DMS 273 treated with DMSO at 0.1 percent for 48 hours (cell line): ENCODE measurements at regions not wholly inside any gene's neighbourhood (a gene's known extent, or its start where the extent isn't known, plus 50 kb on each side); places are given as distances from the start of the nearest gene placed in this dataset.
"Not testable (repeated sequence)": the region's sequence is repeated elsewhere in the genome, so short reads cannot be mapped to it uniquely, and the experiment has no call there.

Experiments used
- DNase-seq: peaks from one replicate; lab custom pipeline; 2025; lab: John Stamatoyannopoulos, UW

GRCh38 chr12:127473766-127474165 lies 793.2 kb upstream of the TMEM132C start:
- no peak for DNase-seq

- DNase-seq = no peak
Observed at GRCh38 chr12:127479256-127479655, 787.7 kb upstream of the TMEM132C start.

GRCh38 chr12:127480775-127481314 lies 786.1 kb upstream of the TMEM132C start:
- DNase-seq = no peak

- DNase-seq = no peak
Observed at GRCh38 chr12:127482950-127483349, 784.0 kb upstream of the TMEM132C start.

GRCh38 chr12:127485528-127485927 lies 781.4 kb upstream of the TMEM132C start:
- DNase-seq = no peak

- no peak for DNase-seq
Observed at GRCh38 chr12:127487031-127487430, 779.9 kb upstream of the TMEM132C start.

- DNase-seq = no peak
Observed at GRCh38 chr12:127489061-127489460, 777.9 kb upstream of the TMEM132C start.

GRCh38 chr12:127494961-127495915 lies 771.7 kb upstream of the TMEM132C start:
- DNase-seq = no peak

GRCh38 chr12:127496255-127496654 lies 770.7 kb upstream of the TMEM132C start:
- DNase-seq = no peak

- no peak for DNase-seq
Observed at GRCh38 chr12:127500512-127501035, 766.4 kb upstream of the TMEM132C start.

- DNase-seq = no peak
Observed at GRCh38 chr12:127501916-127502315, 765.1 kb upstream of the TMEM132C start.

GRCh38 chr12:127503246-127503645 lies 763.7 kb upstream of the TMEM132C start:
- no peak for DNase-seq

GRCh38 chr12:127503996-127504395 lies 763.0 kb upstream of the TMEM132C start:
- not testable (repeated sequence) for DNase-seq

- no peak for DNase-seq
Observed at GRCh38 chr12:127504874-127505273, 762.1 kb upstream of the TMEM132C start.

GRCh38 chr12:127507341-127507740 lies 759.6 kb upstream of the TMEM132C start:
- DNase-seq = no peak

- DNase-seq = no peak
Observed at GRCh38 chr12:127509066-127509778, 757.7 kb upstream of the TMEM132C start.

- DNase-seq = no peak
Observed at GRCh38 chr12:127515941-127516340, 751.0 kb upstream of the TMEM132C start.

- DNase-seq = no peak
Observed at GRCh38 chr12:127516467-127516866, 750.5 kb upstream of the TMEM132C start.

GRCh38 chr12:127519779-127520178 lies 747.2 kb upstream of the TMEM132C start:
- DNase-seq = no peak

- DNase-seq = no peak
Observed at GRCh38 chr12:127526925-127527324, 740.0 kb upstream of the TMEM132C start.

- DNase-seq = no peak
Observed at GRCh38 chr12:127528551-127528950, 738.4 kb upstream of the TMEM132C start.

GRCh38 chr12:127531542-127531941 lies 735.4 kb upstream of the TMEM132C start:
- DNase-seq = no peak

GRCh38 chr12:127533353-127533752 lies 733.6 kb upstream of the TMEM132C start:
- DNase-seq = no peak
